HepG2 (cell line): ENCODE measurements at regions not wholly inside any gene's neighbourhood (a gene's known extent, or its start where the extent isn't known, plus 50 kb on each side); places are given as distances from the start of the nearest gene placed in this dataset.

Experiments
- ATAC-seq: fragments of 200-7000 bp; cut with Tn5 transposase; 3 replicates; pipeline ENCODE4 v1.9.1; 2020; ENCODE audit warnings: mild to moderate bottlenecking, moderate library complexity
- BruUV-seq: library from RNA; stranded (reverse); fragments of 400-500 nt; replicated peaks from 2 replicates; lab custom pipeline; 2021; lab: Mats Ljungman, UMichigan
- CTCF ChIA-PET: fragments of 300-600 bp; formaldehyde crosslinking; extraction: SDS; loops from one replicate; lab custom pipeline; 2021; ENCODE audit warnings: low total read pairs, inconsistent platforms, low intra/inter-chr PET ratio; lab: Yijun Ruan, JAX
- POLR2A ChIA-PET: fragments of 350-600 bp; sonication (Branson Sonifier 250); formaldehyde crosslinking; loops from one replicate; lab custom pipeline; 2020; ENCODE audit warnings: antibody characterized with exemption, inconsistent platforms; lab: Yijun Ruan, JAX
- DNase-seq: peaks from one replicate; pipeline ENCODE4 v3.0.0-alpha.2; 2015; ENCODE audit warnings: low spot score
- FAIRE-seq: peaks from 3 replicates; lab custom pipeline; 2011; peaks lifted over from hg19 to GRCh38; lab: Jason Lieb, UNC
- H2AFZ ChIP-seq: one replicate; pipeline ENCODE4 v1.6.1; 2011; ENCODE audit warnings: low read length, inconsistent platforms
- H3K27ac ChIP-seq: fragments of 300-600 bp; 3 replicates; pipeline ENCODE4 v1.8.0; 2011; ENCODE audit warnings: mixed run types, mild to moderate bottlenecking, mixed read lengths, low read length, inconsistent platforms; ENCODE audit not compliant: insufficient read depth; ENCODE audit errors: extremely low read length
- H3K27me3 ChIP-seq, 2 experiments: fragments of 200-600 bp in 1 of 2; 2 replicates in 1 of 2; 3 replicates in 1 of 2; pipeline versions ENCODE4 v1.6.0 to v1.8.0; 2011; ENCODE audit warnings: low read length in 2 of 2, mild to moderate bottlenecking in 2 of 2, moderate library complexity in 2 of 2, inconsistent platforms in 1 of 2; ENCODE audit not compliant: insufficient read depth in 2 of 2, control insufficient read depth in 1 of 2
- H3K36me3 ChIP-seq, 2 experiments: fragments of 200-600 bp in 1 of 2; replicated peaks in 1 of 2; 2 replicates in 1 of 2; 3 replicates in 1 of 2; pipeline versions ENCODE4 v1.5.1 to v1.8.0; 2011; ENCODE audit warnings: low read length in 2 of 2, inconsistent platforms in 1 of 2; ENCODE audit not compliant: insufficient read depth in 2 of 2, control insufficient read depth in 1 of 2
- H3K4me1 ChIP-seq: 2 replicates; pipeline ENCODE4 v1.5.1; 2012; ENCODE audit warnings: low read length, inconsistent platforms; ENCODE audit not compliant: insufficient read depth
- H3K4me2 ChIP-seq: 2 replicates; pipeline ENCODE4 v1.6.0; 2011; ENCODE audit warnings: low read depth, low read length, inconsistent platforms
- H3K4me3 ChIP-seq, 3 experiments: fragments of 200-600 bp in 1 of 3; sonication (generic), shearing (Covaris generic) in 1 of 3; replicated peaks in 1 of 3; 2 replicates each; pipeline ENCODE4 v1.5.1; 2011 to 2016; ENCODE audit warnings: low read length in 3 of 3, inconsistent platforms in 2 of 3, low read depth in 2 of 3, mild to moderate bottlenecking in 2 of 3, control low read depth in 1 of 3, mixed read lengths in 1 of 3; ENCODE audit not compliant: insufficient read depth in 1 of 3
- H3K79me2 ChIP-seq: one replicate; pipeline ENCODE4 v1.6.1; 2011; ENCODE audit warnings: low read length, inconsistent platforms; ENCODE audit not compliant: insufficient read depth
- H3K9ac ChIP-seq: 2 replicates; pipeline ENCODE4 v1.6.0; 2011; ENCODE audit warnings: mild to moderate bottlenecking, low read depth, low read length, inconsistent platforms; ENCODE audit not compliant: insufficient read depth
- H3K9me3 ChIP-seq: 2 replicates; pipeline ENCODE4 v1.5.1; 2012; ENCODE audit warnings: mild to moderate bottlenecking, low read length
- H4K20me1 ChIP-seq: 2 replicates; pipeline ENCODE4 v1.6.0; 2011; ENCODE audit warnings: inconsistent platforms, mild to moderate bottlenecking, low read length, moderate library complexity; ENCODE audit not compliant: insufficient read depth
- CAMTA2 ChIP-seq: sonication (generic); formaldehyde crosslinking; IDR thresholded peaks from 2 replicates; pipeline ENCODE4 v1.4.0; 2020; ENCODE audit warnings: mild to moderate bottlenecking, missing genetic modification reagents, borderline replicate concordance
- CENPT ChIP-seq: sonication (generic); formaldehyde crosslinking; IDR thresholded peaks from 2 replicates; pipeline ENCODE4 v1.8.0; 2022; ENCODE audit warnings: low read depth, mild to moderate bottlenecking, moderate library complexity, missing genetic modification reagents
- DNMT1 ChIP-seq: sonication (generic); formaldehyde crosslinking; IDR thresholded peaks from 2 replicates; pipeline ENCODE4 v1.5.1; 2020; ENCODE audit warnings: mild to moderate bottlenecking, missing genetic modification reagents
- E2F5 ChIP-seq: sonication (generic); formaldehyde crosslinking; conservative IDR thresholded peaks from 2 replicates; pipeline ENCODE4 v1.4.0; 2020; ENCODE audit warnings: missing genetic modification reagents
- HES4 ChIP-seq: sonication (generic); formaldehyde crosslinking; IDR thresholded peaks from 2 replicates; pipeline ENCODE4 v1.9.0; 2021; ENCODE audit warnings: mild to moderate bottlenecking, missing genetic modification reagents, borderline replicate concordance
- HMG20B ChIP-seq: conservative IDR thresholded peaks from 2 replicates; pipeline ENCODE4 v1.6.1; 2016; ENCODE audit warnings: missing genetic modification reagents, missing compliant biosample characterization
- NFYC ChIP-seq: IDR thresholded peaks from 2 replicates; pipeline ENCODE4 v1.6.1; 2016; ENCODE audit warnings: missing genetic modification reagents, missing compliant biosample characterization
- NR2F2 ChIP-seq: IDR thresholded peaks from 2 replicates; pipeline ENCODE4 v1.6.1; 2012; ENCODE audit warnings: low read depth, inconsistent platforms, borderline replicate concordance
- PHF20 ChIP-seq: sonication (generic); formaldehyde crosslinking; IDR thresholded peaks from 2 replicates; pipeline ENCODE4 v1.5.0; 2020; ENCODE audit warnings: mild to moderate bottlenecking, missing genetic modification reagents
- RNF219 ChIP-seq: sonication (generic); formaldehyde crosslinking; IDR thresholded peaks from 2 replicates; pipeline ENCODE4 v1.5.0; 2020; ENCODE audit warnings: mild to moderate bottlenecking, missing genetic modification reagents
- SMYD3 ChIP-seq: sonication (generic); formaldehyde crosslinking; IDR thresholded peaks from 2 replicates; pipeline ENCODE4 v1.8.1; 2023; ENCODE audit warnings: mild to moderate bottlenecking, missing genetic modification reagents
- TCF7 ChIP-seq: sonication (generic); IDR thresholded peaks from 2 replicates; pipeline ENCODE4 v1.6.1; 2016; ENCODE audit warnings: antibody characterized with exemption, low read depth
- YY1 ChIP-seq: IDR thresholded peaks from 2 replicates; pipeline ENCODE4 v1.6.1; 2011; ENCODE audit warnings: low read length, low read depth, moderate library complexity, mild to moderate bottlenecking; ENCODE audit not compliant: insufficient read depth, insufficient replicate concordance
- ZBTB43 ChIP-seq: sonication (generic); formaldehyde crosslinking; conservative IDR thresholded peaks from 2 replicates; pipeline ENCODE4 v1.4.0; 2020; ENCODE audit warnings: missing genetic modification reagents
- ZNF18 ChIP-seq: sonication (generic); formaldehyde crosslinking; IDR thresholded peaks from 2 replicates; pipeline ENCODE4 v1.8.0; 2022; ENCODE audit warnings: mild to moderate bottlenecking, missing genetic modification reagents; ENCODE audit not compliant: insufficient replicate concordance
- ZNF263 ChIP-seq: sonication (generic); formaldehyde crosslinking; IDR thresholded peaks from 2 replicates; pipeline ENCODE4 v1.4.0; 2020; ENCODE audit warnings: missing genetic modification reagents
- ZNF432 ChIP-seq: sonication (generic); formaldehyde crosslinking; IDR thresholded peaks from 2 replicates; pipeline ENCODE4 v1.5.0; 2020; ENCODE audit warnings: missing genetic modification reagents, mild to moderate bottlenecking, borderline replicate concordance
- ZNF549 ChIP-seq: sonication (generic); formaldehyde crosslinking; IDR thresholded peaks from 2 replicates; pipeline ENCODE4 v1.5.0; 2020; ENCODE audit warnings: missing genetic modification reagents
- ZNF619 ChIP-seq: sonication (generic); formaldehyde crosslinking; IDR thresholded peaks from 2 replicates; pipeline ENCODE4 v1.4.0; 2020; ENCODE audit warnings: mild to moderate bottlenecking, missing genetic modification reagents
- ZSCAN25 ChIP-seq: sonication (generic); formaldehyde crosslinking; IDR thresholded peaks from 2 replicates; pipeline ENCODE4 v1.8.0; 2022; ENCODE audit warnings: mild to moderate bottlenecking, missing genetic modification reagents
- ZSCAN31 ChIP-seq: sonication (generic); formaldehyde crosslinking; IDR thresholded peaks from 2 replicates; pipeline ENCODE4 v1.5.0; 2020; ENCODE audit warnings: low read depth, mild to moderate bottlenecking, missing genetic modification reagents
- in situ Hi-C: cut with HindIII; loops from 2 replicates; pipeline ENCODE4 v1.10.0; 2017; ENCODE audit warnings: low pct_unique_long_range_greater_than_20kb; ENCODE audit not compliant: extremely low pct_ligation_motif_present
- intact Hi-C: fragments of 100-400 bp; cut with micrococcal nuclease; formaldehyde crosslinking; loops from one replicate; pipeline ENCODE4 v1.10.0; 2022; ENCODE audit not compliant: unreplicated experiment

GRCh38 chr6:91196729-91197128, 609.9 kb upstream of the MAP3K7 start (continued):
- TF ChIP-seq E2F5 (CRISPR knock-in tag) (no peak), ZNF432 (CRISPR knock-in tag) (no peak), ZNF549 (CRISPR knock-in tag) (no peak), YY1 (no peak), CENPT (CRISPR knock-in tag) (no peak), ZNF263 (CRISPR knock-in tag) (no peak), ZSCAN31 (CRISPR knock-in tag) (no peak), PHF20 (CRISPR knock-in tag) (no peak)

GRCh38 chr6:91193446-91193845, 606.6 kb upstream of the MAP3K7 start:
- DNase-seq (no peak), ATAC-seq (no peak), FAIRE-seq (no peak)
- H3K79me2 ChIP-seq: no peaks in the 10 kb centered on the region
- H4K20me1 ChIP-seq: no peaks in the 10 kb centered on the region
- no peak overlapping the region for H3K4me3 ChIP-seq
- intact Hi-C loops (loop anchor here (10.0 kb wide), 1 partner anchor 1269 kb away; no protein-coding TSS in a partner anchor), in situ Hi-C loops (no loop called here)
- no peaks in the 10 kb centered on the region for H3K9me3 ChIP-seq
- ChIA-PET CTCF (no interaction called here), POLR2A (no interaction called here)
- no peak overlapping the region for H2AFZ ChIP-seq
- H3K9ac ChIP-seq: no peak overlapping the region
- no peak overlapping the region for H3K27ac ChIP-seq
- no peaks in the 10 kb centered on the region for H3K4me1 ChIP-seq
- H3K36me3 ChIP-seq: no peaks in the 10 kb centered on the region
- no peaks in the 10 kb centered on the region for H3K27me3 ChIP-seq
- BruUV-seq: no TSS peak
- H3K4me2 ChIP-seq: no peak overlapping the region
- TF ChIP-seq ZBTB43 (CRISPR knock-in tag) (no peak), CAMTA2 (CRISPR knock-in tag) (no peak), RNF219 (CRISPR knock-in tag) (no peak), NFYC (no peak), DNMT1 (CRISPR knock-in tag) (no peak), HMG20B (CRISPR knock-in tag) (no peak), HES4 (CRISPR knock-in tag) (no peak), ZNF18 (CRISPR knock-in tag) (no peak), NR2F2 (no peak), TCF7 (no peak), SMYD3 (no peak), ZNF619 (no peak), ZSCAN25 (no peak)
